ENCODE measurements at regions not wholly inside any gene's neighbourhood (a gene's known extent, or its start where the extent isn't known, plus 50 kb on each side); places are given as distances from the start of the nearest gene placed in this dataset.
A peak's percentile ranks its signal among the peaks of the same experiment; 100 is the strongest.

DNA sequence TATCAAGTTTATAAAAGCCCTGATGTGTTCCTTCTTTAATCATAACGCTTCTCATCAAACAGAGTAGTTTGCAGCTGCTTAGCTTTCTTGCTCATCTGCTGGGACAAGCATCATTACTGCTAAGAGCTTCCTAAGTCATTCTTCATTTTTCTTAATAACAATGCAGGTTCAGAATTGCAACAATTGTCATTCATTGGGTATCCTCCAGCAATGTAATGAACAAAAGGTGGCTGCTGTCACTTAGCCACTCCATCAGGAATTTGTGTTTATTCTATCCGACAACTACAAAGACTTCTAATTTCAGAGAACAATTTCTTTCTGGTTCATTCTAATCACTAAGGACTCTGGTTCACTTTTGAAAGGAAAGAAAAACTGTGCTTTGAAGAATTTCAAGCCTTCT is 836.7 kb upstream of the CDH10 start (continued):
- TF ChIP-seq, protein P1, sequence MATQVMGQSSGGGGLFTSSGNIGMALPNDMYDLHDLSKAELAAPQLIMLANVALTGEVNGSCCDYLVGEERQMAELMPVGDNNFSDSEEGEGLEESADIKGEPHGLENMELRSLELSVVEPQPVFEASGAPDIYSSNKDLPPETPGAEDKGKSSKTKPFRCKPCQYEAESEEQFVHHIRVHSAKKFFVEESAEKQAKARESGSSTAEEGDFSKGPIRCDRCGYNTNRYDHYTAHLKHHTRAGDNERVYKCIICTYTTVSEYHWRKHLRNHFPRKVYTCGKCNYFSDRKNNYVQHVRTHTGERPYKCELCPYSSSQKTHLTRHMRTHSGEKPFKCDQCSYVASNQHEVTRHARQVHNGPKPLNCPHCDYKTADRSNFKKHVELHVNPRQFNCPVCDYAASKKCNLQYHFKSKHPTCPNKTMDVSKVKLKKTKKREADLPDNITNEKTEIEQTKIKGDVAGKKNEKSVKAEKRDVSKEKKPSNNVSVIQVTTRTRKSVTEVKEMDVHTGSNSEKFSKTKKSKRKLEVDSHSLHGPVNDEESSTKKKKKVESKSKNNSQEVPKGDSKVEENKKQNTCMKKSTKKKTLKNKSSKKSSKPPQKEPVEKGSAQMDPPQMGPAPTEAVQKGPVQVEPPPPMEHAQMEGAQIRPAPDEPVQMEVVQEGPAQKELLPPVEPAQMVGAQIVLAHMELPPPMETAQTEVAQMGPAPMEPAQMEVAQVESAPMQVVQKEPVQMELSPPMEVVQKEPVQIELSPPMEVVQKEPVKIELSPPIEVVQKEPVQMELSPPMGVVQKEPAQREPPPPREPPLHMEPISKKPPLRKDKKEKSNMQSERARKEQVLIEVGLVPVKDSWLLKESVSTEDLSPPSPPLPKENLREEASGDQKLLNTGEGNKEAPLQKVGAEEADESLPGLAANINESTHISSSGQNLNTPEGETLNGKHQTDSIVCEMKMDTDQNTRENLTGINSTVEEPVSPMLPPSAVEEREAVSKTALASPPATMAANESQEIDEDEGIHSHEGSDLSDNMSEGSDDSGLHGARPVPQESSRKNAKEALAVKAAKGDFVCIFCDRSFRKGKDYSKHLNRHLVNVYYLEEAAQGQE (IDR thresholded peaks at IDR 0.05), result no peak
- TF ChIP-seq MAZ (IDR thresholded peaks at IDR 0.05; ENCODE audit: borderline replicate concordance, low read depth, low read length) (no peak), GATA3 (IDR thresholded peaks at IDR 0.05; ENCODE audit: borderline replicate concordance) (no peak)

DNA sequence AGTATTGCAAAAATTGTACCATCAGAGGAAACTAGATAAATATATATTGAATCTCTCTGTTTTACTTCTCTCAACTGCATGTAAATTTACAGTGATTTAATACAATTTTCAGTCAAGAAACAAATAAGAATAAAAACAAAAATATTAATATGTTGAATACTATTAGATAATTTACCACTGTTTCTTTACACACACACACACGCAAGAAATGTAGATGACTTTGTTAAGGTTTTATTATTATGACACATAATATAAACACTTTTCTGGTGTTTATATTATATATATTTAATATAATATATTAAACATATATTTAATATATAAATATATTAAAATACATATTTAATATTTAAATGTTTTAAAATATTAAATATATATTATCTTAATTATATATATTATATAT is 814.3 kb upstream of the CDH10 start:
- Histone ChIP-seq H3K9me3 (no peaks in the 10 kb centered on the region), H3K4me1 (peaks cover 3% of the 10 kb centered on the region; the same call in 1 of the 3 replicates), H3K4me3 (no peak overlapping the region), H3K4me2 (no peak overlapping the region), H3K27ac (no peak overlapping the region)
- ATAC-seq, result no peak
- FAIRE-seq, result no peak
- no peak for DNase-seq (ENCODE audit: low read depth in 1 of 2, low spot score in 1 of 2)
- 80% methylated on average over 1 of the region's 1 CpG for WGBS (ENCODE audit: missing lambda C conversion rate)
- TF ChIP-seq FOSL2 (IDR thresholded peaks at IDR 0.05), result no peak
- TF ChIP-seq FOSL2 (CRISPR knock-in tag; IDR thresholded peaks at IDR 0.05), result no peak
- no peak for TF ChIP-seq RNF2 (IDR thresholded peaks at IDR 0.05; ENCODE audit: borderline replicate concordance, low read depth)
- no peak for TF ChIP-seq HEYL (CRISPR knock-in tag; IDR thresholded peaks at IDR 0.05)
- ChIA-PET POLR2A (no interaction called here), CTCF (no interaction called here)

DNA sequence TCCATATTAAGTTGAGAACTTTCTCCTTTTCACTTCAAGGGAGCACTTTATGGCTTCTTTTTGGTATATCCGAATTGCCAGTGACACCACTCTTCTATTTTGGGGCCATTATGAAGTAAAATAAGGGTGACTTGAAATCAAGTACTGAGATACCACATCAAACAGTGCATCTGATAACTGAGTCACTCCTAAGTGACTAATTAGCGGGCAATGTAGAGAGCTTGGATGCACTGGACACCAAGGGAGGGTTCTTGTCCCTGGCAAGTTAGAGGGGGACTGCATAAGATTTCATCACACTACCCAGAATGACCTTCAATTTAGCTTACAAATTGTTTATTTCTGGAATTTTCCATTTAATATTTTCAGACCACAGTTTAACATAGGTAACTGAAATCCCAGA is 813.9 kb upstream of the CDH10 start:
- TF ChIP-seq FOSL2 (IDR thresholded peaks at IDR 0.05), result no peak
- no peak for TF ChIP-seq FOSL2 (CRISPR knock-in tag; IDR thresholded peaks at IDR 0.05)
- TF ChIP-seq, protein P2, sequence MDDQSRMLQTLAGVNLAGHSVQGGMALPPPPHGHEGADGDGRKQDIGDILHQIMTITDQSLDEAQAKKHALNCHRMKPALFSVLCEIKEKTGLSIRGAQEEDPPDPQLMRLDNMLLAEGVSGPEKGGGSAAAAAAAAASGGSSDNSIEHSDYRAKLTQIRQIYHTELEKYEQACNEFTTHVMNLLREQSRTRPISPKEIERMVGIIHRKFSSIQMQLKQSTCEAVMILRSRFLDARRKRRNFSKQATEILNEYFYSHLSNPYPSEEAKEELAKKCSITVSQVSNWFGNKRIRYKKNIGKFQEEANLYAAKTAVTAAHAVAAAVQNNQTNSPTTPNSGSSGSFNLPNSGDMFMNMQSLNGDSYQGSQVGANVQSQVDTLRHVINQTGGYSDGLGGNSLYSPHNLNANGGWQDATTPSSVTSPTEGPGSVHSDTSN (IDR thresholded peaks at IDR 0.05), result no peak
- no peak for TF ChIP-seq GATA3 (IDR thresholded peaks at IDR 0.05; ENCODE audit: borderline replicate concordance)
- no peak for TF ChIP-seq RNF2 (IDR thresholded peaks at IDR 0.05; ENCODE audit: borderline replicate concordance, low read depth)
- TF ChIP-seq, protein P3, sequence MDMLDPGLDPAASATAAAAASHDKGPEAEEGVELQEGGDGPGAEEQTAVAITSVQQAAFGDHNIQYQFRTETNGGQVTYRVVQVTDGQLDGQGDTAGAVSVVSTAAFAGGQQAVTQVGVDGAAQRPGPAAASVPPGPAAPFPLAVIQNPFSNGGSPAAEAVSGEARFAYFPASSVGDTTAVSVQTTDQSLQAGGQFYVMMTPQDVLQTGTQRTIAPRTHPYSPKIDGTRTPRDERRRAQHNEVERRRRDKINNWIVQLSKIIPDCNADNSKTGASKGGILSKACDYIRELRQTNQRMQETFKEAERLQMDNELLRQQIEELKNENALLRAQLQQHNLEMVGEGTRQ (IDR thresholded peaks at IDR 0.05), result no peak
- no peak for TF ChIP-seq HDAC2 (IDR thresholded peaks at IDR 0.05)
- TF ChIP-seq CHD4 (IDR thresholded peaks at IDR 0.05; ENCODE audit: borderline replicate concordance), result no peak
- no peak for FAIRE-seq
- no peak overlapping the region for H3K4me3 ChIP-seq
- peak in 1 of 2 experiments; percentile 14 for DNase-seq (ENCODE audit: low read depth in 1 of 2, low spot score in 1 of 2)
- H3K27ac ChIP-seq, result no peak overlapping the region
- WGBS (ENCODE audit: missing lambda C conversion rate), result 22% methylated on average over 2 of the region's 2 CpGs
- POLR2A ChIA-PET, result no interaction called here
- peaks cover 3% of the 10 kb centered on the region; the same call in 1 of the 3 replicates for H3K4me1 ChIP-seq
- H3K4me2 ChIP-seq, result no peak overlapping the region
- CTCF ChIA-PET, result no interaction called here
- no peaks in the 10 kb centered on the region for H3K9me3 ChIP-seq
- no peak for ATAC-seq

DNA sequence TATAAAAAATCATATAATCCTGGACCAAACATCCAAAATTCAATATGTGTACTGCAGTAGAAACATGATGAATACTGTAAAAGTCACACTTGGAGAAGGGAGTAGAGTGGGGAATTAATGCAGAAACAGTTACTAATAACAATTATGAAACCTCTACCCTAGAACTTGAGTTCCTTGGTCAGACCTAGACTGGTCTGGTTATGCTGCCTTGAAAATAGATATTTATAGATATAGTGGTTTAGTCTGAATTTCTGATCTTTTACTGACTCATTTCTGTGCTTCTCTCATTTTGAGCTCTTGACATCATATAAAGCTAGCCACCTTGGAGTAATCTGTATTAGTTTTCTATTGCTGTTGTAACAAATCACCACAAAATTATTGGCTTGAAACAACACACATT is 808.7 kb upstream of the CDH10 start:
- TF ChIP-seq, protein P4, sequence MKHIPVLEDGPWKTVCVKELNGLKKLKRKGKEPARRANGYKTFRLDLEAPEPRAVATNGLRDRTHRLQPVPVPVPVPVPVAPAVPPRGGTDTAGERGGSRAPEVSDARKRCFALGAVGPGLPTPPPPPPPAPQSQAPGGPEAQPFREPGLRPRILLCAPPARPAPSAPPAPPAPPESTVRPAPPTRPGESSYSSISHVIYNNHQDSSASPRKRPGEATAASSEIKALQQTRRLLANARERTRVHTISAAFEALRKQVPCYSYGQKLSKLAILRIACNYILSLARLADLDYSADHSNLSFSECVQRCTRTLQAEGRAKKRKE (CRISPR knock-in tag; IDR thresholded peaks at IDR 0.05; ENCODE audit: low read depth), result no peak
- TF ChIP-seq EHF (CRISPR knock-in tag; IDR thresholded peaks at IDR 0.05), result no peak
- no peak for TF ChIP-seq HOXB5 (CRISPR knock-in tag; IDR thresholded peaks at IDR 0.05)
- no peak for TF ChIP-seq EHMT2 (IDR thresholded peaks at IDR 0.05; ENCODE audit: low read depth)
- TF ChIP-seq RARB (CRISPR knock-in tag; IDR thresholded peaks at IDR 0.05), result no peak
- TF ChIP-seq, protein P5, sequence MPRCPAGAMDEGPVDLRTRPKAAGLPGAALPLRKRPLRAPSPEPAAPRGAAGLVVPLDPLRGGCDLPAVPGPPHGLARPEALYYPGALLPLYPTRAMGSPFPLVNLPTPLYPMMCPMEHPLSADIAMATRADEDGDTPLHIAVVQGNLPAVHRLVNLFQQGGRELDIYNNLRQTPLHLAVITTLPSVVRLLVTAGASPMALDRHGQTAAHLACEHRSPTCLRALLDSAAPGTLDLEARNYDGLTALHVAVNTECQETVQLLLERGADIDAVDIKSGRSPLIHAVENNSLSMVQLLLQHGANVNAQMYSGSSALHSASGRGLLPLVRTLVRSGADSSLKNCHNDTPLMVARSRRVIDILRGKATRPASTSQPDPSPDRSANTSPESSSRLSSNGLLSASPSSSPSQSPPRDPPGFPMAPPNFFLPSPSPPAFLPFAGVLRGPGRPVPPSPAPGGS (IDR thresholded peaks at IDR 0.05), result no peak
- no peak for TF ChIP-seq RAD21 (conservative IDR thresholded peaks at IDR 0.05 in 1 of 2, IDR thresholded peaks at IDR 0.05 in 1 of 2)
- Histone ChIP-seq H3K4me3 (no peak overlapping the region), H3K27ac (no peak overlapping the region), H3K4me2 (no peak overlapping the region), H3K9me3 (no peaks in the 10 kb centered on the region), H3K4me1 (no peaks in the 10 kb centered on the region)
- no peak for DNase-seq (ENCODE audit: low read depth in 1 of 2, low spot score in 1 of 2)
- no peak for FAIRE-seq
- no peak for ATAC-seq
- POLR2A ChIA-PET, result no interaction called here
- CTCF ChIA-PET, result no interaction called here
